ENCODE measurements at regions not wholly inside any gene's neighbourhood (a gene's known extent, or its start where the extent isn't known, plus 50 kb on each side); places are given as distances from the start of the nearest gene placed in this dataset.

DNA sequence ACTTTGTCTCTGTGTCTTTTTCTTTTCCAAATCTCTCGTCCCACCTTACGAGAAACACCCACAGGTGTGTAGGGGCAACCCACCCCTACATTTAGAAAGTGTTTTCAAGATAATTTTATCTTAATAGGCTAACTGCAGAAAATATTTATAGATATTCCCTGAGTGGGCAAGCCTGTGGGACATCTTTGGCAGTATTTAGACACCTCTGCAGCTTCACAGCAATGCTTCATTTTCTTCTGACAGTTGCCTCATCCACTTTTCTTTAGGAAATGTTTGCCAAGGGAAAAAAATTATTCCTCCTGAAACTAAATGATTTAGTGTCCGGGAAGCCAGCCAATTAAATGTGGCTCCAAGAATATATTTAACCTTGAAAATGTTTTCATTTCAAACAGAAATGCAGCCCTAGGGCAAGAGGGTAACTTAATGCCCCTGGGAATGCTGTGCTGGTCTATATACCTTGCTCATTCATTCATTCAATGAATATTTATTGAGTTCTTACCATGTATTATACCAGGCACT, 290.4 kb downstream of the ABCC12 start:
- no peak for TF ChIP-seq CTCF (IDR thresholded peaks at IDR 0.05)
- TF ChIP-seq EP300 (IDR thresholded peaks at IDR 0.05), result no peak
